GM19351 (cell line): ENCODE measurements at regions not wholly inside any gene's neighbourhood (a gene's known extent, or its start where the extent isn't known, plus 50 kb on each side); places are given as distances from the start of the nearest gene placed in this dataset.
"Not testable (repeated sequence)": the region's sequence is repeated elsewhere in the genome, so short reads cannot be mapped to it uniquely, and the experiment has no call there.

Experiments used
- ATAC-seq: cut with Tn5 transposase; IDR thresholded peaks from one replicate; pipeline ENCODE4 v1.9.1; 2021; ENCODE audit warnings: mild to moderate bottlenecking, moderate library complexity; ENCODE audit not compliant: unreplicated experiment

GRCh38 chr2:223176970-223177369, 125.0 kb downstream of the KCNE4 start:
- ATAC-seq = no peak

GRCh38 chr2:223180463-223180862, 128.5 kb downstream of the KCNE4 start:
- no peak for ATAC-seq

GRCh38 chr2:223181561-223181960, 129.6 kb downstream of the KCNE4 start:
- ATAC-seq = no peak

GRCh38 chr2:223182356-223182755, 130.4 kb downstream of the KCNE4 start:
- no peak for ATAC-seq

GRCh38 chr2:223185638-223186037, 133.6 kb downstream of the KCNE4 start:
- no peak for ATAC-seq

GRCh38 chr2:223187256-223187655, 135.3 kb downstream of the KCNE4 start:
- ATAC-seq = no peak

GRCh38 chr2:223190561-223191206, 138.7 kb downstream of the KCNE4 start:
- ATAC-seq = not testable (repeated sequence)

GRCh38 chr2:223196331-223196730, 144.3 kb downstream of the KCNE4 start:
- no peak for ATAC-seq

GRCh38 chr2:223197046-223197445, 145.1 kb downstream of the KCNE4 start:
- no peak for ATAC-seq

GRCh38 chr2:223199531-223200515, 147.8 kb downstream of the KCNE4 start:
- no peak for ATAC-seq

- ATAC-seq = no peak
These were observed 152.3 kb downstream of the KCNE4 start for GRCh38 chr2:223203971-223204929.

- ATAC-seq = no peak
These were observed 158.5 kb downstream of the KCNE4 start for GRCh38 chr2:223210489-223210888.

- no peak for ATAC-seq
These were observed 162.6 kb downstream of the KCNE4 start for GRCh38 chr2:223214394-223215253.

GRCh38 chr2:223215254-223215516, 163.2 kb downstream of the KCNE4 start:
- ATAC-seq = no peak

- ATAC-seq = no peak
These were observed 165.4 kb downstream of the KCNE4 start for GRCh38 chr2:223217373-223217772.

GRCh38 chr2:223218587-223219178, 166.7 kb downstream of the KCNE4 start:
- no peak for ATAC-seq

- no peak for ATAC-seq
These were observed 168.1 kb downstream of the KCNE4 start for GRCh38 chr2:223219872-223220657.

GRCh38 chr2:223220658-223220925, 168.6 kb downstream of the KCNE4 start:
- no peak for ATAC-seq

- ATAC-seq = no peak
These were observed 169.3 kb downstream of the KCNE4 start for GRCh38 chr2:223221139-223221835.
